AG09309 (cell line): ENCODE measurements at regions not wholly inside any gene's neighbourhood (a gene's known extent, or its start where the extent isn't known, plus 50 kb on each side); places are given as distances from the start of the nearest gene placed in this dataset.

Experiments
- DNase-seq: peaks from one replicate; pipeline ENCODE4 v3.0.0-alpha.2; 2010; ENCODE audit warnings: low read depth
- H3K4me3 ChIP-seq: 2 replicates; pipeline ENCODE4 v1.5.1; 2011; ENCODE audit warnings: mild to moderate bottlenecking, low read depth, low read length, moderate library complexity; ENCODE audit not compliant: control insufficient read depth
- CTCF ChIP-seq: IDR thresholded peaks from 2 replicates; pipeline ENCODE4 v1.5.1; 2011; ENCODE audit warnings: mild to moderate bottlenecking, low read depth, low read length, inconsistent platforms; ENCODE audit not compliant: insufficient read depth, control insufficient read depth; ENCODE audit errors: missing control alignments

DNA sequence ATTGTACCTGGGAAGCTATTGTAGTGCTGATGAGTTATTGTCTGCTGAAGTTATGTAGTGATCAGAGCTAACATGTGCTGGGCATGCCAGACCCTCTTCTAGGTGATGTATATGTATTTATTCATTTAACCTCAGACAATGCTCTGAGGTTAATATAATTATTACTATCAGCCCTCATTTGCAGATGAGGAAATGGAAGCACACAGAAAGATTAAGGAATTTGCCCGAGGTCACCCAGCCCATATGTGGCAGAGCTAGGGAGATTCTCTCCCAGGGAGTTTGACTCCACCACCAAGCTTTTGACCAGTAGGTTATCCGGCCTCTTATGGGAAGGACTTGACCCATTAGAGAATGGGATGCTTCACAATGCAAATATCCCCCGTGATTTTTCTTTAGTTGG, 114.2 kb upstream of the NAV2 start:
- H3K4me3 ChIP-seq = no peak overlapping the region
- TF ChIP-seq CTCF = no peak
- no peak for DNase-seq

DNA sequence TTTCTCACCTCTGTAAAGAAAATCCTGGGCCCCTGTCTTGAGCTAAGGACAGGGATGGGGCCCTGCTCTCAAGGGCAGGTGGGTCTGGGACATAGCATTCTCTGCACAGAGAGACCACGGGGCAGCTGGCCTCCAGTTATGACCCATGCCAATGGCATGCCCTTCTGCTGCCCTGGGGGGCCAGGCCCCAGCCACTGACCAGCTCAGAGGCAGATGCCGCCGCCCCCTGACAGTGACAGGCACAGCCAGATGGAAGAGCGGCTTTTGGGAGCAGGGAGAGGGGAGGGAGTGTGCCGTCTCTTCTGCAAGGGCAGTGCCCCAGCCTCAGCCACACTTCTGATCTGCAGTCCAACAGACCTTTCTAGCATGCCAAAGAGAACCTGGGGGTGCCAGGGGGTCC, 114.8 kb upstream of the NAV2 start:
- no peak overlapping the region for H3K4me3 ChIP-seq
- DNase-seq = no peak

DNA sequence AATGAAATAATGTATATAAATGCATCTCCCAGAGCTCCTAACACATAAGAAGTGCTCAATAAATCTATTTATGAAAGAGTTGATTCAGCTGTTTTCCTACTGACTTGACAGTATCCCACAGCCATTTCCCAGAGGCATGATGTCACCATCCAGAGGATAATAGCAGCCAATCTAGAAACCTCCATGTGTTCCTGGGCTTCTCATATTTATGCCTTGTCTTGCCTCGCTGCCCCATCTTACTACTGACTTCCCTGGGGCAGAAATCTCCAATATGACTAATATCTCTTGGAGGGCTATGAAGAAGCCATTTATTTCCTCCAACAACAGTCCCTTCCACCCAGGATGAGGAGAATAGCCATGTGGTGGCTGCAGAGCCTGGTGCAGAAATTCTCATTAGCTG, 115.4 kb upstream of the NAV2 start:
- no peak for TF ChIP-seq CTCF
- peak; percentile 52 for DNase-seq
- H3K4me3 ChIP-seq = no peak overlapping the region

More for the DNA sequence above, 114.8 kb upstream of the NAV2 start:
- no peak for TF ChIP-seq CTCF

DNA sequence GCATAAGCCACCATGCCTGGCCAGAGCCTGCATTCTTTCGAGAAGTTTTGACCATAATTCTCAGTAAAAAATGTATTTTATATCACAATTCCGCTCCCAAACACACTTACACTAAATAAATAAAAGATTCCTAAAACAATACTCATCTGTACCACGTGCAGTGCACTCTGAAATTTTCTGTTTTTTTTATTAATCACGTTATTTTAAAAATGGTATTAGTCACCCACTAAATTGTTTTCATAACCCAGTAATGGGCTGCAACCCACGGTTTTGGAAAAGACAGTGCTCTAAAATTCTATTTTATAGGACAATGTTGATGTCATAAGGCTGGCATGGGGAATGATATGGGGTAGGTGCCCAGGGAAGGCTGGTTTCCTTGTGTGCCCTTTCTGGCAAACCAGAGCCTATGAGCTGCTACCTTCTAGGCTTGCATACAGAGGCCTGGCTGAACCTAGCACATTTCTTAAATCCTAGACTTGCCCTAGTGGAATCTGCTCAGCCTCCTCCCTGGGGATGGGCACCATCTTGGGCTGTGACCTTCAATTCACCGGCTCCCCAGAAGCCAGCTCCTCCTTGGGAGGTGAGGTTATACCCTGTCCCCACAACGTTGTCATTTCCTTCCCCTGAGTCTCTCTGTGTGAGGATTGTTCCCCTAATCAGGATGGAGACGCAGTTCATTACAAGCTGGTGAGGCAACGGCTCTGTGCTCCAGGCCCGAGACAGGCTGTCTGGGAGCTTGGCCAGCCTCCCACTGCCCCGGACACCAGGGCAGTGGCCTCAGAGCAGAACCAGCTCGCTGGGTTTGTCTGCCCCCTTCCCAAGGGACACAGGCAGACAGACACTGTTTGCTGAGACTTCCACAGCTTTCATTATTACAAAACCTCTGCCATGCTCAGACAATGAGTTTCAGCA, 116.5 kb upstream of the NAV2 start:
- TF ChIP-seq CTCF = no peak
- DNase-seq = peak; percentile 75
- no peak overlapping the region for H3K4me3 ChIP-seq

- no peak for DNase-seq
- no peak overlapping the region for H3K4me3 ChIP-seq
- no peak for TF ChIP-seq CTCF
These were observed 117.2 kb upstream of the NAV2 start for GRCh38 chr11:19595499-19595839.

- H3K4me3 ChIP-seq = no peak overlapping the region
- TF ChIP-seq CTCF = no peak
- DNase-seq = no peak
These were observed 118.3 kb upstream of the NAV2 start for GRCh38 chr11:19594326-19594725.
